WTC11 (cell line): ENCODE measurements at regions not wholly inside any gene's neighbourhood (a gene's known extent, or its start where the extent isn't known, plus 50 kb on each side); places are given as distances from the start of the nearest gene placed in this dataset.
A peak's percentile ranks its signal among the peaks of the same experiment; 100 is the strongest.

ENCODE experiments used
- ATAC-seq: fragments of 200-7000 bp; cut with Tn5 transposase; 2 replicates; pipeline ENCODE4 v1.10.0; 2021; ENCODE audit warnings: mild to moderate bottlenecking, moderate library complexity
- CTCF ChIA-PET: fragments of 300-600 bp; sonication (Branson Sonifier 250); formaldehyde crosslinking; loops from one replicate; lab custom pipeline; 2021; ENCODE audit warnings: antibody characterized with exemption; lab: Charles Lee
- POLR2A ChIA-PET: fragments of 350-600 bp; sonication (Branson Sonifier 250); formaldehyde crosslinking; loops from one replicate; lab custom pipeline; 2021; ENCODE audit warnings: antibody characterized with exemption; lab: Charles Lee
- DNase-seq: peaks from one replicate; pipeline ENCODE4 v3.0.0; 2021; ENCODE audit warnings: low spot score
- H3K27ac Mint-ChIP-seq: 2 replicates; pipeline ENCODE4 v1.8.0; 2021; ENCODE audit warnings: mixed read lengths
- H3K27me3 Mint-ChIP-seq: 2 replicates; pipeline ENCODE4 v1.8.0; 2021; ENCODE audit warnings: low read depth, mild to moderate bottlenecking, moderate library complexity, mixed read lengths
- H3K36me3 Mint-ChIP-seq: 2 replicates; pipeline ENCODE4 v1.8.0; 2021; ENCODE audit warnings: mixed read lengths
- H3K4me1 Mint-ChIP-seq: 2 replicates; pipeline ENCODE4 v1.8.0; 2022; ENCODE audit warnings: mixed read lengths
- H3K4me3 Mint-ChIP-seq: 2 replicates; pipeline ENCODE4 v1.8.0; 2021; ENCODE audit warnings: mild to moderate bottlenecking, moderate library complexity, mixed read lengths
- H3K9me3 Mint-ChIP-seq: 2 replicates; pipeline ENCODE4 v1.8.0; 2021; ENCODE audit warnings: mixed read lengths
- ATF6 ChIP-seq: sonication (generic); formaldehyde crosslinking; IDR thresholded peaks from 2 replicates; pipeline ENCODE4 v1.8.1; 2023; ENCODE audit warnings: mild to moderate bottlenecking, missing genetic modification reagents
- CREM ChIP-seq: sonication (generic); formaldehyde crosslinking; IDR thresholded peaks from 2 replicates; pipeline ENCODE4 v1.8.1; 2022; ENCODE audit warnings: mild to moderate bottlenecking, missing genetic modification reagents, moderate library complexity
- MYBL2 ChIP-seq: sonication (generic); formaldehyde crosslinking; IDR thresholded peaks from 2 replicates; pipeline ENCODE4 v1.8.1; 2023; ENCODE audit warnings: mild to moderate bottlenecking, moderate library complexity, missing genetic modification reagents
- NFE2L1 ChIP-seq: sonication (generic); formaldehyde crosslinking; IDR thresholded peaks from 2 replicates; pipeline ENCODE4 v1.8.1; 2023; ENCODE audit warnings: missing genetic modification reagents
- NR2C2 ChIP-seq: sonication (generic); formaldehyde crosslinking; IDR thresholded peaks from 2 replicates; pipeline ENCODE4 v1.8.0; 2022; ENCODE audit warnings: mild to moderate bottlenecking, missing genetic modification reagents
- PRRX2 ChIP-seq: fragments of 250-450 bp; sonication (Bioruptor Pico); IDR thresholded peaks from 2 replicates; pipeline ENCODE4 v1.8.0; 2021; ENCODE audit warnings: mild to moderate bottlenecking
- TCF7 ChIP-seq: sonication (generic); formaldehyde crosslinking; IDR thresholded peaks from 2 replicates; pipeline ENCODE4 v1.8.0; 2022; ENCODE audit warnings: mild to moderate bottlenecking, low read depth, missing genetic modification reagents, moderate library complexity
- ZBTB21 ChIP-seq: sonication (generic); formaldehyde crosslinking; IDR thresholded peaks from 2 replicates; pipeline ENCODE4 v1.8.1; 2023; ENCODE audit warnings: mild to moderate bottlenecking, missing genetic modification reagents, borderline replicate concordance
- ZMAT4 ChIP-seq: fragments of 250-450 bp; sonication (Bioruptor Pico); IDR thresholded peaks from 2 replicates; pipeline ENCODE4 v1.9.0; 2021; ENCODE audit warnings: mild to moderate bottlenecking
- ZNF219 ChIP-seq: sonication (generic); formaldehyde crosslinking; IDR thresholded peaks from 2 replicates; pipeline ENCODE4 v1.8.0; 2023; ENCODE audit warnings: missing genetic modification reagents, mild to moderate bottlenecking, borderline replicate concordance
- ZNF232 ChIP-seq: sonication (generic); formaldehyde crosslinking; IDR thresholded peaks from 2 replicates; pipeline ENCODE4 v1.8.0; 2022; ENCODE audit warnings: mild to moderate bottlenecking, missing genetic modification reagents
- ZNF317 ChIP-seq: sonication (generic); formaldehyde crosslinking; IDR thresholded peaks from 2 replicates; pipeline ENCODE4 v1.8.1; 2023; ENCODE audit warnings: low read depth, mild to moderate bottlenecking, moderate library complexity, missing genetic modification reagents, borderline replicate concordance
- ZNF423 ChIP-seq: fragments of 250-450 bp; sonication (Bioruptor Pico); IDR thresholded peaks from 2 replicates; pipeline ENCODE4 v2.1.2; 2022; ENCODE audit warnings: mild to moderate bottlenecking, moderate library complexity
- TF ChIP-seq, protein P1 (sequence below): sonication (generic); formaldehyde crosslinking; IDR thresholded peaks from 2 replicates; pipeline ENCODE4 v1.8.0; 2023; ENCODE audit warnings: mild to moderate bottlenecking, missing genetic modification reagents
- TF ChIP-seq, protein P2 (sequence below): sonication (generic); formaldehyde crosslinking; IDR thresholded peaks from 2 replicates; pipeline ENCODE4 v1.8.0; 2022; ENCODE audit warnings: mild to moderate bottlenecking, missing genetic modification reagents
- TF ChIP-seq, protein P3 (sequence below): fragments of 250-450 bp; sonication (Bioruptor Pico); IDR thresholded peaks from 2 replicates; pipeline ENCODE4 v1.9.0; 2021; ENCODE audit warnings: mild to moderate bottlenecking, borderline replicate concordance
- TF ChIP-seq, protein P4 (sequence below): sonication (generic); formaldehyde crosslinking; IDR thresholded peaks from 2 replicates; pipeline ENCODE4 v1.8.1; 2023; ENCODE audit warnings: mild to moderate bottlenecking, missing genetic modification reagents, moderate library complexity

GRCh38 chr13:82848766-82849165 lies 1033.5 kb downstream of the SLITRK1 start:
- DNase-seq (no peak), ATAC-seq (no peak)
- H3K4me3 Mint-ChIP-seq, result no peak overlapping the region
- H3K4me1 Mint-ChIP-seq, result no peaks in the 10 kb centered on the region
- no peaks in the 10 kb centered on the region; the same call in 1 of the 2 replicates for H3K27me3 Mint-ChIP-seq
- POLR2A ChIA-PET, result no interaction called here
- no peaks in the 10 kb centered on the region for H3K9me3 Mint-ChIP-seq
- CTCF ChIA-PET, result no interaction called here
- TF ChIP-seq ATF6 (CRISPR knock-in tag), result no peak
- TF ChIP-seq ZNF423 (CRISPR knock-in tag), result no peak
- TF ChIP-seq ZMAT4 (CRISPR knock-in tag), result no peak
- no peak for TF ChIP-seq TCF7
- TF ChIP-seq NFE2L1, result no peak
- no peak for TF ChIP-seq PRRX2
- no peak for TF ChIP-seq MYBL2 (CRISPR knock-in tag)
- TF ChIP-seq ZNF317 (CRISPR knock-in tag), result no peak
- TF ChIP-seq, protein P1, sequence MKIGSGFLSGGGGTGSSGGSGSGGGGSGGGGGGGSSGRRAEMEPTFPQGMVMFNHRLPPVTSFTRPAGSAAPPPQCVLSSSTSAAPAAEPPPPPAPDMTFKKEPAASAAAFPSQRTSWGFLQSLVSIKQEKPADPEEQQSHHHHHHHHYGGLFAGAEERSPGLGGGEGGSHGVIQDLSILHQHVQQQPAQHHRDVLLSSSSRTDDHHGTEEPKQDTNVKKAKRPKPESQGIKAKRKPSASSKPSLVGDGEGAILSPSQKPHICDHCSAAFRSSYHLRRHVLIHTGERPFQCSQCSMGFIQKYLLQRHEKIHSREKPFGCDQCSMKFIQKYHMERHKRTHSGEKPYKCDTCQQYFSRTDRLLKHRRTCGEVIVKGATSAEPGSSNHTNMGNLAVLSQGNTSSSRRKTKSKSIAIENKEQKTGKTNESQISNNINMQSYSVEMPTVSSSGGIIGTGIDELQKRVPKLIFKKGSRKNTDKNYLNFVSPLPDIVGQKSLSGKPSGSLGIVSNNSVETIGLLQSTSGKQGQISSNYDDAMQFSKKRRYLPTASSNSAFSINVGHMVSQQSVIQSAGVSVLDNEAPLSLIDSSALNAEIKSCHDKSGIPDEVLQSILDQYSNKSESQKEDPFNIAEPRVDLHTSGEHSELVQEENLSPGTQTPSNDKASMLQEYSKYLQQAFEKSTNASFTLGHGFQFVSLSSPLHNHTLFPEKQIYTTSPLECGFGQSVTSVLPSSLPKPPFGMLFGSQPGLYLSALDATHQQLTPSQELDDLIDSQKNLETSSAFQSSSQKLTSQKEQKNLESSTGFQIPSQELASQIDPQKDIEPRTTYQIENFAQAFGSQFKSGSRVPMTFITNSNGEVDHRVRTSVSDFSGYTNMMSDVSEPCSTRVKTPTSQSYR (CRISPR knock-in tag), result no peak
- TF ChIP-seq ZBTB21 (CRISPR knock-in tag), result no peak
- TF ChIP-seq, protein P2, sequence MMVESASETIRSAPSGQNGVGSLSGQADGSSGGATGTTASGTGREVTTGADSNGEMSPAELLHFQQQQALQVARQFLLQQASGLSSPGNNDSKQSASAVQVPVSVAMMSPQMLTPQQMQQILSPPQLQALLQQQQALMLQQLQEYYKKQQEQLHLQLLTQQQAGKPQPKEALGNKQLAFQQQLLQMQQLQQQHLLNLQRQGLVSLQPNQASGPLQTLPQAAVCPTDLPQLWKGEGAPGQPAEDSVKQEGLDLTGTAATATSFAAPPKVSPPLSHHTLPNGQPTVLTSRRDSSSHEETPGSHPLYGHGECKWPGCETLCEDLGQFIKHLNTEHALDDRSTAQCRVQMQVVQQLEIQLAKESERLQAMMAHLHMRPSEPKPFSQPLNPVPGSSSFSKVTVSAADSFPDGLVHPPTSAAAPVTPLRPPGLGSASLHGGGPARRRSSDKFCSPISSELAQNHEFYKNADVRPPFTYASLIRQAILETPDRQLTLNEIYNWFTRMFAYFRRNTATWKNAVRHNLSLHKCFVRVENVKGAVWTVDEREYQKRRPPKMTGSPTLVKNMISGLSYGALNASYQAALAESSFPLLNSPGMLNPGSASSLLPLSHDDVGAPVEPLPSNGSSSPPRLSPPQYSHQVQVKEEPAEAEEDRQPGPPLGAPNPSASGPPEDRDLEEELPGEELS (CRISPR knock-in tag), result no peak
- TF ChIP-seq, protein P3, sequence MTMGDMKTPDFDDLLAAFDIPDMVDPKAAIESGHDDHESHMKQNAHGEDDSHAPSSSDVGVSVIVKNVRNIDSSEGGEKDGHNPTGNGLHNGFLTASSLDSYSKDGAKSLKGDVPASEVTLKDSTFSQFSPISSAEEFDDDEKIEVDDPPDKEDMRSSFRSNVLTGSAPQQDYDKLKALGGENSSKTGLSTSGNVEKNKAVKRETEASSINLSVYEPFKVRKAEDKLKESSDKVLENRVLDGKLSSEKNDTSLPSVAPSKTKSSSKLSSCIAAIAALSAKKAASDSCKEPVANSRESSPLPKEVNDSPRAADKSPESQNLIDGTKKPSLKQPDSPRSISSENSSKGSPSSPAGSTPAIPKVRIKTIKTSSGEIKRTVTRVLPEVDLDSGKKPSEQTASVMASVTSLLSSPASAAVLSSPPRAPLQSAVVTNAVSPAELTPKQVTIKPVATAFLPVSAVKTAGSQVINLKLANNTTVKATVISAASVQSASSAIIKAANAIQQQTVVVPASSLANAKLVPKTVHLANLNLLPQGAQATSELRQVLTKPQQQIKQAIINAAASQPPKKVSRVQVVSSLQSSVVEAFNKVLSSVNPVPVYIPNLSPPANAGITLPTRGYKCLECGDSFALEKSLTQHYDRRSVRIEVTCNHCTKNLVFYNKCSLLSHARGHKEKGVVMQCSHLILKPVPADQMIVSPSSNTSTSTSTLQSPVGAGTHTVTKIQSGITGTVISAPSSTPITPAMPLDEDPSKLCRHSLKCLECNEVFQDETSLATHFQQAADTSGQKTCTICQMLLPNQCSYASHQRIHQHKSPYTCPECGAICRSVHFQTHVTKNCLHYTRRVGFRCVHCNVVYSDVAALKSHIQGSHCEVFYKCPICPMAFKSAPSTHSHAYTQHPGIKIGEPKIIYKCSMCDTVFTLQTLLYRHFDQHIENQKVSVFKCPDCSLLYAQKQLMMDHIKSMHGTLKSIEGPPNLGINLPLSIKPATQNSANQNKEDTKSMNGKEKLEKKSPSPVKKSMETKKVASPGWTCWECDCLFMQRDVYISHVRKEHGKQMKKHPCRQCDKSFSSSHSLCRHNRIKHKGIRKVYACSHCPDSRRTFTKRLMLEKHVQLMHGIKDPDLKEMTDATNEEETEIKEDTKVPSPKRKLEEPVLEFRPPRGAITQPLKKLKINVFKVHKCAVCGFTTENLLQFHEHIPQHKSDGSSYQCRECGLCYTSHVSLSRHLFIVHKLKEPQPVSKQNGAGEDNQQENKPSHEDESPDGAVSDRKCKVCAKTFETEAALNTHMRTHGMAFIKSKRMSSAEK (CRISPR knock-in tag), result no peak
- no peak for TF ChIP-seq NR2C2
- TF ChIP-seq ZNF219 (CRISPR knock-in tag), result no peak
- no peaks in the 10 kb centered on the region for H3K36me3 Mint-ChIP-seq
- H3K27ac Mint-ChIP-seq, result no peak overlapping the region

DNA sequence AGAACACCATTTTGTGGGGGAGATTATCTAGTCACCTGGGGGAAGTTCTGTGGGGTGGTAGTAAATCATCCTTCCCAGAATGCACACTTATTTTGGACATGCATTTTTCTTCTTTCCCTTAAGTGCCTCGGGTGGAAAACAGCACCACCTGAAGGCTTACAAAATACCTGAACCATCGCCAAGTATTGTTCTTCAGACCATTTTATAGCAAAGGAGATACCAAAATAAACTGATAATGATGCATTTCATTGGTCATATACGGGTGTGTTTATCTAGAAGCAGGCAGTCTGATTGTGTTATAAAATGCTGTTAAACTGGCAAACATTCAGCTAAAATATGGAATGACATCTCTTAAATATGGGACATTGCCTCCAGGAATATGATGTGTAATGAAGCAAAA lies 1034.7 kb downstream of the SLITRK1 start:
- ATAC-seq (peak; percentile 32; the same call in 1 of the 2 replicates), DNase-seq (no peak)
- CTCF ChIA-PET, result interaction anchor here (0.6 to 0.7 kb wide), 5 partner anchors 14 to 1487 kb away, joined by 3 to 6 read pairs (median 3); no protein-coding TSS in a partner anchor
- no peak overlapping the region for H3K4me3 Mint-ChIP-seq
- no peaks in the 10 kb centered on the region; the same call in 1 of the 2 replicates for H3K27me3 Mint-ChIP-seq
- no peaks in the 10 kb centered on the region for H3K36me3 Mint-ChIP-seq
- no peaks in the 10 kb centered on the region for H3K9me3 Mint-ChIP-seq
- POLR2A ChIA-PET, result interaction anchor here (0.6 kb wide), 1 partner anchor 757 kb away, joined by 3 read pairs; no protein-coding TSS in a partner anchor
- no peaks in the 10 kb centered on the region for H3K4me1 Mint-ChIP-seq
- H3K27ac Mint-ChIP-seq, result no peak overlapping the region
- TF ChIP-seq, protein P4, sequence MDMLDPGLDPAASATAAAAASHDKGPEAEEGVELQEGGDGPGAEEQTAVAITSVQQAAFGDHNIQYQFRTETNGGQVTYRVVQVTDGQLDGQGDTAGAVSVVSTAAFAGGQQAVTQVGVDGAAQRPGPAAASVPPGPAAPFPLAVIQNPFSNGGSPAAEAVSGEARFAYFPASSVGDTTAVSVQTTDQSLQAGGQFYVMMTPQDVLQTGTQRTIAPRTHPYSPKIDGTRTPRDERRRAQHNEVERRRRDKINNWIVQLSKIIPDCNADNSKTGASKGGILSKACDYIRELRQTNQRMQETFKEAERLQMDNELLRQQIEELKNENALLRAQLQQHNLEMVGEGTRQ (CRISPR knock-in tag), result no peak
- TF ChIP-seq MYBL2 (CRISPR knock-in tag), result no peak
- no peak for TF ChIP-seq ZNF232 (CRISPR knock-in tag)
- no peak for TF ChIP-seq CREM
- TF ChIP-seq, protein P3 (CRISPR knock-in tag), result no peak
